Fibroblast of lung (primary cell): ENCODE measurements at regions not wholly inside any gene's neighbourhood (a gene's known extent, or its start where the extent isn't known, plus 50 kb on each side); places are given as distances from the start of the nearest gene placed in this dataset.

Experiments used
- DNase-seq, 2 donors: peaks; one replicate each; pipeline versions ENCODE4 v3.0.0 to v3.0.0-alpha.2; 2010; ENCODE audit warnings: low read depth in 2 of 2
- H2AFZ ChIP-seq: 2 replicates; pipeline ENCODE4 v1.5.1; 2012; ENCODE audit warnings: low read length, control low read depth, inconsistent platforms
- H3K27ac ChIP-seq: 2 replicates; pipeline ENCODE4 v1.5.1; 2011; ENCODE audit warnings: low read length, control low read depth; ENCODE audit not compliant: insufficient read depth
- H3K27me3 ChIP-seq: 2 replicates; pipeline ENCODE4 v1.5.1; 2011; ENCODE audit warnings: mild to moderate bottlenecking, low read length; ENCODE audit not compliant: control insufficient read depth, insufficient read depth
- H3K36me3 ChIP-seq: 2 replicates; pipeline ENCODE4 v1.5.1; 2011; ENCODE audit warnings: low read length; ENCODE audit not compliant: control insufficient read depth, insufficient read depth
- H3K4me1 ChIP-seq: 2 replicates; pipeline ENCODE4 v1.5.1; 2011; ENCODE audit warnings: low read length; ENCODE audit not compliant: control insufficient read depth, insufficient read depth; ENCODE audit errors: extremely low read depth
- H3K4me2 ChIP-seq: 2 replicates; pipeline ENCODE4 v1.5.1; 2011; ENCODE audit warnings: low read length, control low read depth; ENCODE audit not compliant: insufficient read depth; ENCODE audit errors: extremely low read depth
- H3K4me3 ChIP-seq, 4 experiments: fragments of 200-600 bp in 1 of 4; sonication (generic) in 1 of 4; replicated peaks in 1 of 4; 2 replicates each; pipeline ENCODE4 v1.5.1; 2011 to 2016; ENCODE audit warnings: low read length in 4 of 4, low read depth in 3 of 4, mild to moderate bottlenecking in 3 of 4, control low read depth in 2 of 4, inconsistent platforms in 1 of 4, mixed read lengths in 1 of 4; ENCODE audit not compliant: insufficient read depth in 1 of 4; ENCODE audit errors: control extremely low read depth in 1 of 4
- H3K79me2 ChIP-seq: 2 replicates; pipeline ENCODE4 v1.5.1; 2012; ENCODE audit warnings: mild to moderate bottlenecking, low read length, inconsistent platforms; ENCODE audit not compliant: control insufficient read depth, insufficient read depth
- H3K9ac ChIP-seq: 2 replicates; pipeline ENCODE4 v1.5.1; 2011; ENCODE audit warnings: mild to moderate bottlenecking, low read length, control low read depth; ENCODE audit not compliant: insufficient read depth
- H3K9me3 ChIP-seq: 2 replicates; pipeline ENCODE4 v1.5.1; 2012; ENCODE audit warnings: low read depth, low read length; ENCODE audit not compliant: control insufficient read depth, insufficient read depth
- H4K20me1 ChIP-seq: 2 replicates; pipeline ENCODE4 v1.5.1; 2011; ENCODE audit warnings: low read length; ENCODE audit not compliant: control insufficient read depth, insufficient read depth; ENCODE audit errors: extremely low read depth
- CTCF ChIP-seq, 2 donors: IDR thresholded peaks in 1 of 2; conservative IDR thresholded peaks in 1 of 2; 1 replicate in 1 of 2; 2 replicates in 1 of 2; pipeline ENCODE4 v1.5.1; 2011 to 2012; ENCODE audit warnings: low read length in 2 of 2, control low read depth in 1 of 2, inconsistent platforms in 1 of 2, low read depth in 1 of 2, mild to moderate bottlenecking in 1 of 2
- EZH2 ChIP-seq: IDR thresholded peaks from 2 replicates; pipeline ENCODE4 v1.5.1; 2012; ENCODE audit warnings: low read length, control low read depth, mild to moderate bottlenecking; ENCODE audit errors: missing control alignments

- no peaks in the 10 kb centered on the region for H3K4me1 ChIP-seq
- DNase-seq = no peak
- no peaks in the 10 kb centered on the region for H4K20me1 ChIP-seq
- H3K27ac ChIP-seq = no peak overlapping the region
- H3K27me3 ChIP-seq = no peaks in the 10 kb centered on the region
- H3K9me3 ChIP-seq = no peaks in the 10 kb centered on the region
- TF ChIP-seq EZH2 = no peak
- no peak for TF ChIP-seq CTCF (conservative IDR thresholded peaks at IDR 0.05 in 1 of 2, IDR thresholded peaks at IDR 0.05 in 1 of 2; ENCODE audit: low read depth in 1 of 2, low read length in 2 of 2)
- no peak overlapping the region for H3K9ac ChIP-seq
- no peak overlapping the region for H3K4me3 ChIP-seq
- no peak overlapping the region for H2AFZ ChIP-seq
- H3K4me2 ChIP-seq = no peak overlapping the region
- H3K36me3 ChIP-seq = no peaks in the 10 kb centered on the region
- H3K79me2 ChIP-seq = no peaks in the 10 kb centered on the region
These were observed 170.5 kb upstream of the LRIG1 start for GRCh38 chr3:66671291-66671690.

GRCh38 chr3:66672830-66673229, 172.0 kb upstream of the LRIG1 start:
- Histone ChIP-seq H3K79me2 (no peaks in the 10 kb centered on the region), H4K20me1 (no peaks in the 10 kb centered on the region), H3K9me3 (no peaks in the 10 kb centered on the region), H3K4me3 (no peak overlapping the region), H3K4me2 (no peak overlapping the region), H3K4me1 (no peaks in the 10 kb centered on the region), H3K27me3 (no peaks in the 10 kb centered on the region), H3K9ac (no peak overlapping the region), H2AFZ (no peak overlapping the region), H3K36me3 (no peaks in the 10 kb centered on the region), H3K27ac (no peak overlapping the region)
- no peak for DNase-seq
- TF ChIP-seq CTCF (conservative IDR thresholded peaks at IDR 0.05 in 1 of 2, IDR thresholded peaks at IDR 0.05 in 1 of 2; ENCODE audit: low read depth in 1 of 2, low read length in 2 of 2) (no peak), EZH2 (no peak)

- no peaks in the 10 kb centered on the region for H3K36me3 ChIP-seq
- H3K27me3 ChIP-seq = no peaks in the 10 kb centered on the region
- H3K4me2 ChIP-seq = no peak overlapping the region
- no peak for TF ChIP-seq CTCF (conservative IDR thresholded peaks at IDR 0.05 in 1 of 2, IDR thresholded peaks at IDR 0.05 in 1 of 2; ENCODE audit: low read depth in 1 of 2, low read length in 2 of 2)
- no peak for TF ChIP-seq EZH2
- H3K79me2 ChIP-seq = no peaks in the 10 kb centered on the region
- no peak overlapping the region for H3K4me3 ChIP-seq
- no peaks in the 10 kb centered on the region for H3K9me3 ChIP-seq
- no peak overlapping the region for H3K27ac ChIP-seq
- no peak overlapping the region for H3K9ac ChIP-seq
- DNase-seq = peak in 1 of 2 donors; percentile 9
- H4K20me1 ChIP-seq = no peaks in the 10 kb centered on the region
- no peaks in the 10 kb centered on the region for H3K4me1 ChIP-seq
- H2AFZ ChIP-seq = no peak overlapping the region
These were observed 172.5 kb upstream of the LRIG1 start for GRCh38 chr3:66673293-66673692.
